ENCODE measurements at regions not wholly inside any gene's neighbourhood (a gene's known extent, or its start where the extent isn't known, plus 50 kb on each side); places are given as distances from the start of the nearest gene placed in this dataset.

- Mint-ChIP-seq H3K27ac (no peak overlapping the region), H3K4me3 (no peak overlapping the region), H3K4me1 (no peaks in the 10 kb centered on the region), H3K27me3 (peaks cover 2% of the 10 kb centered on the region), H3K36me3 (no peaks in the 10 kb centered on the region), H3K9me3 (peaks cover 5% of the 10 kb centered on the region)
- ATAC-seq (ENCODE audit: low read depth) (no peak), DNase-seq (ENCODE audit: low spot score in 2 of 2) (no peak)
Measured at GRCh38 chr9:87435189-87435880, 62.3 kb upstream of the DAPK1 start.

- H3K36me3 Mint-ChIP-seq = no peaks in the 10 kb centered on the region
- no peaks in the 10 kb centered on the region for H3K4me1 Mint-ChIP-seq
- DNase-seq (ENCODE audit: low spot score in 2 of 2) = no peak
- ATAC-seq (ENCODE audit: low read depth) = no peak
- no peak overlapping the region for H3K27ac Mint-ChIP-seq
- peaks cover 3% of the 10 kb centered on the region for H3K9me3 Mint-ChIP-seq
- H3K27me3 Mint-ChIP-seq = peaks cover 2% of the 10 kb centered on the region
- H3K4me3 Mint-ChIP-seq = no peak overlapping the region
Measured at GRCh38 chr9:87436716-87437115, 61.0 kb upstream of the DAPK1 start.

- H3K27ac Mint-ChIP-seq = no peak overlapping the region
- H3K36me3 Mint-ChIP-seq = no peaks in the 10 kb centered on the region
- no peaks in the 10 kb centered on the region for H3K4me1 Mint-ChIP-seq
- no peak for DNase-seq (ENCODE audit: low spot score in 2 of 2)
- no peak for ATAC-seq (ENCODE audit: low read depth)
- no peak overlapping the region for H3K4me3 Mint-ChIP-seq
- H3K9me3 Mint-ChIP-seq = no peaks in the 10 kb centered on the region
- no peaks in the 10 kb centered on the region for H3K27me3 Mint-ChIP-seq
Measured at GRCh38 chr9:87437966-87438365, 59.7 kb upstream of the DAPK1 start.

GRCh38 chr9:87441251-87441650, 56.4 kb upstream of the DAPK1 start:
- no peaks in the 10 kb centered on the region for H3K36me3 Mint-ChIP-seq
- H3K27me3 Mint-ChIP-seq = no peaks in the 10 kb centered on the region
- no peak overlapping the region for H3K4me3 Mint-ChIP-seq
- peaks cover 2% of the 10 kb centered on the region for H3K4me1 Mint-ChIP-seq
- no peak overlapping the region for H3K27ac Mint-ChIP-seq
- H3K9me3 Mint-ChIP-seq = no peaks in the 10 kb centered on the region
- ATAC-seq (ENCODE audit: low read depth) = no peak
- DNase-seq (ENCODE audit: low spot score in 2 of 2) = no peak

- Mint-ChIP-seq H3K27ac (no peak overlapping the region), H3K36me3 (no peaks in the 10 kb centered on the region), H3K4me1 (peaks cover 2% of the 10 kb centered on the region), H3K4me3 (no peak overlapping the region), H3K27me3 (no peaks in the 10 kb centered on the region), H3K9me3 (no peaks in the 10 kb centered on the region)
- ATAC-seq (ENCODE audit: low read depth) (no peak), DNase-seq (ENCODE audit: low spot score in 2 of 2) (no peak)
Measured at GRCh38 chr9:87442451-87442850, 55.2 kb upstream of the DAPK1 start.

GRCh38 chr9:87443006-87443405, 54.7 kb upstream of the DAPK1 start:
- no peaks in the 10 kb centered on the region for H3K27me3 Mint-ChIP-seq
- H3K27ac Mint-ChIP-seq = no peak overlapping the region
- H3K9me3 Mint-ChIP-seq = no peaks in the 10 kb centered on the region
- no peak for DNase-seq (ENCODE audit: low spot score in 2 of 2)
- H3K36me3 Mint-ChIP-seq = no peaks in the 10 kb centered on the region
- no peak overlapping the region for H3K4me3 Mint-ChIP-seq
- ATAC-seq (ENCODE audit: low read depth) = no peak
- peaks cover 2% of the 10 kb centered on the region for H3K4me1 Mint-ChIP-seq

- H3K4me3 Mint-ChIP-seq = no peak overlapping the region
- H3K27ac Mint-ChIP-seq = no peak overlapping the region
- H3K27me3 Mint-ChIP-seq = no peaks in the 10 kb centered on the region
- DNase-seq (ENCODE audit: low spot score in 2 of 2) = no peak
- H3K36me3 Mint-ChIP-seq = no peaks in the 10 kb centered on the region
- no peak for ATAC-seq (ENCODE audit: low read depth)
- peaks cover 2% of the 10 kb centered on the region for H3K4me1 Mint-ChIP-seq
- H3K9me3 Mint-ChIP-seq = no peaks in the 10 kb centered on the region
Measured at GRCh38 chr9:87443461-87443860, 54.2 kb upstream of the DAPK1 start.

GRCh38 chr9:87445646-87446045, 52.0 kb upstream of the DAPK1 start:
- no peak overlapping the region for H3K27ac Mint-ChIP-seq
- H3K4me3 Mint-ChIP-seq = peak overlapping the region; percentile 50
- H3K36me3 Mint-ChIP-seq = no peaks in the 10 kb centered on the region
- no peaks in the 10 kb centered on the region for H3K9me3 Mint-ChIP-seq
- ATAC-seq (ENCODE audit: low read depth) (no peak), DNase-seq (ENCODE audit: low spot score in 2 of 2) (no peak)
- no peaks in the 10 kb centered on the region for H3K27me3 Mint-ChIP-seq
- H3K4me1 Mint-ChIP-seq = peaks cover 2% of the 10 kb centered on the region

- H3K27ac Mint-ChIP-seq = no peak overlapping the region
- DNase-seq (ENCODE audit: low spot score in 2 of 2) (no peak), ATAC-seq (ENCODE audit: low read depth) (no peak)
- H3K4me3 Mint-ChIP-seq = no peak overlapping the region
- H3K27me3 Mint-ChIP-seq = no peaks in the 10 kb centered on the region
- H3K36me3 Mint-ChIP-seq = no peaks in the 10 kb centered on the region
- H3K9me3 Mint-ChIP-seq = no peaks in the 10 kb centered on the region
- H3K4me1 Mint-ChIP-seq = peaks cover 2% of the 10 kb centered on the region
Measured at GRCh38 chr9:87446527-87446926, 51.1 kb upstream of the DAPK1 start.

GRCh38 chr9:87447547-87448432, 49.9 kb upstream of the DAPK1 start:
- Mint-ChIP-seq H3K9me3 (no peaks in the 10 kb centered on the region), H3K4me1 (peaks cover 2% of the 10 kb centered on the region), H3K4me3 (no peak overlapping the region)

More at GRCh38 chr9:87447547-87448432, 49.9 kb upstream of the DAPK1 start:
- no peaks in the 10 kb centered on the region for H3K27me3 Mint-ChIP-seq
- no peaks in the 10 kb centered on the region for H3K36me3 Mint-ChIP-seq
- DNase-seq (ENCODE audit: low spot score in 2 of 2) = no peak
- no peak overlapping the region for H3K27ac Mint-ChIP-seq
- ATAC-seq (ENCODE audit: low read depth) = no peak
